ENCODE measurements at regions not wholly inside any gene's neighbourhood (a gene's known extent, or its start where the extent isn't known, plus 50 kb on each side); places are given as distances from the start of the nearest gene placed in this dataset.

GRCh38 chr5:68450245-68450852 lies 234.8 kb downstream of the PIK3R1 start:
- TF ChIP-seq CTCF (IDR thresholded peaks at IDR 0.05) (no peak), EP300 (IDR thresholded peaks at IDR 0.05) (no peak)

All from gastroesophageal sphincter (tissue), 3 donors.